ENCODE measurements at regions not wholly inside any gene's neighbourhood (a gene's known extent, or its start where the extent isn't known, plus 50 kb on each side); places are given as distances from the start of the nearest gene placed in this dataset.
"Not testable (repeated sequence)": the region's sequence is repeated elsewhere in the genome, so short reads cannot be mapped to it uniquely, and the experiment has no call there.

DNA sequence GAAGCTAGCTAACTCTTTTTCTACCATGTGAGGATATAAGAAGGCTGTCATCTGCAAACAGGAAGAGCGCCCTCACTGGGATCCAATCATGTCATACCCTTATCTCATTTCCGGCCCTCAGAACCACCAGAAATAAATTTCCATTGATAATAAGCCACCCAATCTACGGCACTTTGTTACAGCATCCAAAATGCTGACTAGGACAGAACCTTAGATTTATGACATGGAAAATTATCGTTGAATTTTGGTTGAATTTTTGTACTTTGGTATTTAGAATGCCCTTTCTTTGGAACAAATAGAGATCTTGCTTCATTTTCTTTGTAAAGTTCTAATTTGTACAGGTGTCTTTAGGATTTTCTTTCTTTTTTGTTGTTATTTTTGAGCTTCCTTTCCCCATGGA, 53.3 kb upstream of the CYLC2 start:
- no peaks in the 10 kb centered on the region for H3K36me3 Mint-ChIP-seq (ENCODE audit: insufficient read depth)
- DNase-seq = no peak
- H3K27me3 Mint-ChIP-seq (ENCODE audit: low read depth) = no peaks in the 10 kb centered on the region
- no peak for ATAC-seq
- no peaks in the 10 kb centered on the region for H3K4me1 Mint-ChIP-seq (ENCODE audit: low read depth)
- H3K4me3 Mint-ChIP-seq = no peak overlapping the region
- H3K9me3 Mint-ChIP-seq = peaks cover 12% of the 10 kb centered on the region

DNA sequence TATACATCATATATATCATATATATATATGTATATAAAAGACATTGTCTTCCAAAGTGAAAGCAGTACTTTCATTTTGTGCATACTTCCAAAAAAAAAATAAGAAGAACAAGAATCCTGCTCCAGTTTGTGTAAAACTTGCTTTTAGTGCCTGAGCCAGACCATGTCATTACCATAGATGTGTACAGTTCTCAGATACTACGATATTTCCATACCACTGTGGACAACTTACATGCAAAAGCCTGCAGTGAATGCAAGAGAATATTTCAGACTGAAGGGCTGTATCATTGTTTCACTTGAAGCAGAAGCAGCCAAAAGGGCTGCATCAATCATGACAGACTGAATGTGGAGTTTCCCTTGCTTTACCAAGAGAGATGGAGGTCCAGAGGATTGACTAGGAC, 72.6 kb upstream of the CYLC2 start:
- Mint-ChIP-seq H3K4me1 (ENCODE audit: low read depth) (no peaks in the 10 kb centered on the region), H3K9me3 (no peaks in the 10 kb centered on the region), H3K36me3 (ENCODE audit: insufficient read depth) (no peaks in the 10 kb centered on the region), H3K27me3 (ENCODE audit: low read depth) (no peaks in the 10 kb centered on the region), H3K4me3 (no peak overlapping the region)
- DNase-seq = no peak
- no peak for ATAC-seq

DNA sequence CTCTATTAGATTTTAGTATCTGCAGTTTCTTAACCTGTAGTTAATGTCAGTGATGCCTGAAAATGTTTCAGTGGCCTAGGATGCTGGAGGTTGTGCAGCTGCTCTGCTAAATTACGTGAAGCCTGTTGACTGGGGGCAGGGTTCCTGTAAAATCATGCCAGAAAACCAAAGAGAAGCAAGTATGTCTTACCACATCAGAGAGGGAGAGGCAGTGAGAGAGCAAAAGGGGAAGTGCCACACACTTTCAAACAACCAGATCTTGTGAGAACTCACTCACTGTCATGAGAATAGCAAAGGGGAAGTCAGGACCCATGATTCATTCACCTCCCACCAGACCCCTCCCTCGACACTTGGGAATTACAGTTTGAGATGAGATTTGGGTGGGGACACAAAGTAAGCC, 83.9 kb upstream of the CYLC2 start:
- H3K27me3 Mint-ChIP-seq (ENCODE audit: low read depth) = no peaks in the 10 kb centered on the region
- H3K4me3 Mint-ChIP-seq = no peak overlapping the region
- H3K36me3 Mint-ChIP-seq (ENCODE audit: insufficient read depth) = no peaks in the 10 kb centered on the region
- H3K4me1 Mint-ChIP-seq (ENCODE audit: low read depth) = no peaks in the 10 kb centered on the region
- ATAC-seq (no peak), DNase-seq (no peak)
- peaks cover 9% of the 10 kb centered on the region for H3K9me3 Mint-ChIP-seq

DNA sequence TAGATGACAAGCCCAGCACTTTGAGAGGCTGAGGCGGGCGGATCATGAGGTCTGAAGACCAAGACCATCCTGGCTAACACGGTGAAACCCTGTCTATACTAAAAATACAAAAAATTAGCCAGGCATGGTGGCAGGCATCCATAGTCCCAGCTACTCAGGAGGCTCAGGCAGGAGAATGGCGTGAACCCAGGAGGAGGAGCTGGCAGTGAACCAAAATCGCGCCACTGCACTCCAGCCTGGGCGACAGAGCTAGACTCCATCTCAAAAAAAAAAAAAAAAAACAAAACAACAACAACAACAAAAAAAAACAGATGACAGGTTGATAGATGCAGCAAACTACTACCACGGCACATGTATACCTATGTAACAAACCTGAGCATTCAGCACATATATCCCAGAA, 89.3 kb upstream of the CYLC2 start:
- not testable (repeated sequence) for DNase-seq; H3K27me3 Mint-ChIP-seq (ENCODE audit: low read depth); ATAC-seq; H3K4me1 Mint-ChIP-seq (ENCODE audit: low read depth); H3K4me3 Mint-ChIP-seq; H3K36me3 Mint-ChIP-seq (ENCODE audit: insufficient read depth)
- H3K9me3 Mint-ChIP-seq = peaks cover 20% of the 10 kb centered on the region

DNA sequence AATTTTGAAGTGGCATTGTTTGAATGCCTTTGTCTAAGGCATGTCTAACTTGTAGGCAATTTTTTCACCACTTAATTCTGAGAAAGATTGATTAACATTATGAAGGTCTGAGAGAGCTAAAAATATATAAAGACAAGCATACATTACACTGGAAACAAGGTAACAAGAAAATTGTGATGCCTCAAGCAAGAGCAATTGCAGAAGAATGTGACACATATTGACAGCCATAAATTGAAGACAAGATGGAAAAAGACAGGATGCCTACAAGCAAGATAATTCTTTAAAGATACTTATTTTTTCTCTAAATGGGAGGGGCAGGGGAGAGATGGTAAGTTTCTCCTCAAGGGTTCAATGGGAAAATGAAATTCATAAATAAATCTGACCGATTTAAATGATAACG, 103.1 kb upstream of the CYLC2 start:
- Mint-ChIP-seq H3K9me3 (peaks cover 4% of the 10 kb centered on the region), H3K4me1 (ENCODE audit: low read depth) (no peaks in the 10 kb centered on the region), H3K27me3 (ENCODE audit: low read depth) (no peaks in the 10 kb centered on the region), H3K4me3 (no peak overlapping the region), H3K36me3 (ENCODE audit: insufficient read depth) (no peaks in the 10 kb centered on the region)
- ATAC-seq = no peak
- no peak for DNase-seq

DNA sequence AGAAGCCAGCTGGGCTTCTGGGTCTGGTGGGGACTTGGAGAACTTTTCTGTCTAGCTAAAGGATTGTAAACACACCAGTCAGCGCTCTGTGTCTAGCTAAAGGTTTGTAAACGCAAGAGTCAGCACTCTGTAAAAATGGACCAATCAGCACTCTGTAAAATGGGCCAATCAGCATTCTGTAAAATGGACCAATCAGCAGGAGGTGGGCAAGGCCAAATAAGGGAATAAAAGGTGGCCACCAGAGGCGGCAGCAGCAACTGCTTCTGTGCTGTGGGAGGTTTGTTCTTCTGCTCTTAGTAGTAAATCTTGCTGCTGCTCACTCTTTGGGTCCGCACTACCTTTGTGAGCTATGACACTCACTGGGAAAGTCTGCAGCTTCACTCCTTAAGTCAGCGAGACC, 106.4 kb upstream of the CYLC2 start:
- H3K9me3 Mint-ChIP-seq; DNase-seq; ATAC-seq; H3K4me3 Mint-ChIP-seq; H3K4me1 Mint-ChIP-seq (ENCODE audit: low read depth); H3K27me3 Mint-ChIP-seq (ENCODE audit: low read depth); H3K36me3 Mint-ChIP-seq (ENCODE audit: insufficient read depth): not testable (repeated sequence)

DNA sequence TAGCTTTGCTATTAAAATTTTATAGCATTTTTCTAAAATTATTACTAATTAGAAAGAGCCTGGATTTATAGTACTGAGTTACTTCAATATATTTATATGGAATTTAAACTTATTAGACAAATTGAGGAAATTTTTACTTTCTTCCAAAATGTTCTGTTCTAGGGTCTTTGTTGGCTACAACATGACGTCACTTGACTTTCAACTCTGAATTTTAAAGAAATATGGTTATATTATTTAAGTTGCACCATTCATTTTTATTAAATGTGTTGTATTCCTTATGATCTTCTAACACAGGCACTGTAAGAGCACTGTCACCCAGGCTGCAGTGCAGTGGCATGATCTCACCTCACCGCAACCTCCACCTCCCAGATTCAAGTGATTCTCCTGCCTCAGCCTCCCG, 119.4 kb upstream of the CYLC2 start:
- DNase-seq (no peak), ATAC-seq (no peak)
- H3K4me3 Mint-ChIP-seq = no peak overlapping the region
- H3K4me1 Mint-ChIP-seq (ENCODE audit: low read depth) = no peaks in the 10 kb centered on the region
- no peaks in the 10 kb centered on the region for H3K27me3 Mint-ChIP-seq (ENCODE audit: low read depth)
- H3K36me3 Mint-ChIP-seq (ENCODE audit: insufficient read depth) = no peaks in the 10 kb centered on the region
- H3K9me3 Mint-ChIP-seq = peaks cover 11% of the 10 kb centered on the region

DNA sequence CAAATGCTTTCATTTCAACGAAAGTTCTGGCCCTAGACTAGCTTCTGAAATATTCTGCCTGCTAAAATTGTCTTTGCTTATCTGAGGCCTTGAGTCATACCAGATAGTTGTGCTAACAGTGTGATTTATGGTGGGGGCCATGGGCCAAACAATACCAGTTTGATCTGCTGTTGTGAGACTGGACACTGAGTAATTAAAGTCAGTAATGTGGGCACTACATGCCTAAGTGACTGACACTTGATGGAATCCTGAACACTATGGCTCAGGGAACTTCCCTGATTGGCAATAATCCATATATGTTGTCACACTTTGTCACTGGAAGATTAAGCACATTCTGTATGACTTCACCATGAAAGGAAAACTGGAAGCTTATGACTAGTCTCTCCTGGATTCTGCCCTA, 127.6 kb upstream of the CYLC2 start:
- H3K27me3 Mint-ChIP-seq (ENCODE audit: low read depth) = no peaks in the 10 kb centered on the region
- no peaks in the 10 kb centered on the region for H3K4me1 Mint-ChIP-seq (ENCODE audit: low read depth)
- ATAC-seq (no peak), DNase-seq (no peak)
- no peak overlapping the region for H3K4me3 Mint-ChIP-seq
- H3K9me3 Mint-ChIP-seq = peaks cover 9% of the 10 kb centered on the region
- H3K36me3 Mint-ChIP-seq (ENCODE audit: insufficient read depth) = no peaks in the 10 kb centered on the region

DNA sequence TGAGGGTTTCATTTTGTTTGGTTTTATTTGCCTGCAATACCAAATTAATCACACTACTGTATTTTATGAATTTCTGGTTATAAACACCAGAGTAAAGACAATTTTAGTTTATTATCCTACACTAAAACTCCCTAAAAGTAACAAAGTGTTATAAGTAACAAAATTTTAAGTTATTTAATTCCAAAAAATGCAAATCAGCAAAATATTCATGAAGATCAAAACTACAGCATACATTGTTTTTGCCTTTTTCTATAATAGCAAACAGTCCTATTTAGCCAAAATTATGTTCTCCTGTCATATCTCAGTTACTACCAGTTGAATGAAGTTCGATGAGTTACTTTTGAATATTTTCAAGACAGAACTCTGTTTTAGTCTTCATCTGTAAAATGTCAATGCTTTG, 132.7 kb upstream of the CYLC2 start:
- DNase-seq (no peak), ATAC-seq (no peak)
- Mint-ChIP-seq H3K4me1 (ENCODE audit: low read depth) (no peaks in the 10 kb centered on the region), H3K9me3 (peaks cover 6% of the 10 kb centered on the region), H3K4me3 (no peak overlapping the region), H3K27me3 (ENCODE audit: low read depth) (no peaks in the 10 kb centered on the region), H3K36me3 (ENCODE audit: insufficient read depth) (no peaks in the 10 kb centered on the region)

DNA sequence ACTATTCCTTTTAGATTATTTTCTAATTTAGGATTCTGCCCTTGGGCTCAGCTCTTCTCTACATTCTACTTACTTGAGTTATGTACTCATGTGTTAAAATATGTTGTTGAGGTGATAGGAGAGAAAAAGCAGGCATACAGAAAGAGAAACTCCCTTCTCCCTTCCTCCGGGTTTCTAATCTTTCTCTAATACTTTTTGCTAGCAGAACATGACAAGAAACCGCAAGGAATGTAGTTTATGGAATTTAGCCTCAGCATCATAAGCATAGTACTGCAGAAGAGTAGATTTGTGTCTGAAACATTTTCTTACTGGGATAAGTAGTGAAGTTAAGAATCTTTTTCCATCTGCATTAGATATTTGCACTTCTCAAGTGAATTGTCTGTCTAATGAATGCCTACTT, 139.5 kb upstream of the CYLC2 start:
- Mint-ChIP-seq H3K4me1 (ENCODE audit: low read depth) (no peaks in the 10 kb centered on the region), H3K9me3 (peaks cover 15% of the 10 kb centered on the region), H3K36me3 (ENCODE audit: insufficient read depth) (no peaks in the 10 kb centered on the region), H3K4me3 (no peak overlapping the region), H3K27me3 (ENCODE audit: low read depth) (no peaks in the 10 kb centered on the region)
- no peak for DNase-seq
- no peak for ATAC-seq

DNA sequence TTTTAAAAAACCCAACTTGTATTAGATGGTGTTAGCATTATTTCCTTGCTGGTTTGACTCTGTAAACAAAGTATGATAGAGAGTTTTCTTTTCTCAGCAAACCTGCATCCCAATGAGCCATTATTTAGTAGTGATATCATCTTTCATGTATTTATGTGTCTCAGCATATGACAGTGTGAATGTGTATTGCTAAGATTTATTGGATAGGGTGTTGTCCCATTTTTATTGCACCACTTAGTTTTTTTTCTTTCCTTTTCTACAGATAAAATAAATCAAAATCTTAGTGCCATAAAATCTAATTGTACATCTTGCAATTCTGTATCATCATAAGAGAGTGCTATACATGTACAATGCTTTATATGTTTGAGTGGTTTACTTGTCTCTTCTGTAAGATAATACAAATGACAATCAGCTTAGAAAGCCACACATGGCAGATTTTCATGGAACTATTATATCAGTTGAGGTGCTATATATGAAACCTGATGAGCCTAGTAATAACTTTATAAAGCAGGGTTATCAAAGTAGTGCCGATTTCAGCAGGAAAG, 149.2 kb upstream of the CYLC2 start:
- H3K27me3 Mint-ChIP-seq (ENCODE audit: low read depth) = no peaks in the 10 kb centered on the region
- DNase-seq (no peak), ATAC-seq (no peak)
- no peaks in the 10 kb centered on the region for H3K4me1 Mint-ChIP-seq (ENCODE audit: low read depth)
- H3K4me3 Mint-ChIP-seq = no peak overlapping the region
- H3K36me3 Mint-ChIP-seq (ENCODE audit: insufficient read depth) = no peaks in the 10 kb centered on the region
- H3K9me3 Mint-ChIP-seq = peaks cover 4% of the 10 kb centered on the region

DNA sequence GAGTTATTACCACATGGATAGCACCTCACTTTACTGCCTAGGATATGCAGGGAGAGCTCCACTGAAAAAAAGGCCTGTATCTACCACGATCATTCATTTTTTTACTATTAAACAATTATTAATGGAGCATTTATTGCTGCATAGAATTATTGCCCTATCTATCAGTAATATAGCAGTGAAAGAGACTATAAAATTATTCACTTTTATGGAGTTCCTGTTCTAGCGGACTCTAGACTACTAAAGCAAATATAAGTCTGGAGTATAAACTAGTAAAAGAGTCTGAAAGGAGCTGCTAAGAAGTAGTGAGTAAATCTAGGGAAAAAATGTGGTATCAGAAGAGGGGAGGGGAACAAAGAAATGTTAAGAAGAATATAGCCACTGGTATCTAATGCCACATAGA, 150.4 kb upstream of the CYLC2 start:
- Mint-ChIP-seq H3K27me3 (ENCODE audit: low read depth) (no peaks in the 10 kb centered on the region), H3K4me1 (ENCODE audit: low read depth) (no peaks in the 10 kb centered on the region), H3K36me3 (ENCODE audit: insufficient read depth) (no peaks in the 10 kb centered on the region), H3K9me3 (no peaks in the 10 kb centered on the region), H3K4me3 (no peak overlapping the region)
- ATAC-seq (no peak), DNase-seq (no peak)

DNA sequence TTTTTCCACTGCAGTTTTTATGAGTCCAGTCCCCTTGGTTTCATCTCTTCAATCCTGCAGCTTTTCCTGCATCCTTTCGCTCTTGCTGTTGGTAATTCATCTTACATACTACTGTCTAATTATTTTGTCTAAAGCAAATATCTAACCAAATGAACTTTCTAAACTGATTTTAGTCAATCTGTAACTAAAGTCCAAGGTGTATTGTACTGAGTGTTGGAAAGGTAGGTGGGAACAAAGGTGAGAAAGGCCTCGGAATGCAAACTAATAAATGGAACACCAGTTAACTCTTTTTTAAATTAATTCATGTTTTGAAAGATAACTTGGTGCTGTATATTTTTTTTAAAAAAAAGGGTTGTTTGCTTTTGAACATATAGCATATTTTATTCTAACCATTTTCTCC, 152.7 kb upstream of the CYLC2 start:
- Mint-ChIP-seq H3K4me3 (no peak overlapping the region), H3K36me3 (ENCODE audit: insufficient read depth) (no peaks in the 10 kb centered on the region), H3K9me3 (no peaks in the 10 kb centered on the region), H3K27me3 (ENCODE audit: low read depth) (no peaks in the 10 kb centered on the region), H3K4me1 (ENCODE audit: low read depth) (no peaks in the 10 kb centered on the region)
- no peak for ATAC-seq
- DNase-seq = no peak

DNA sequence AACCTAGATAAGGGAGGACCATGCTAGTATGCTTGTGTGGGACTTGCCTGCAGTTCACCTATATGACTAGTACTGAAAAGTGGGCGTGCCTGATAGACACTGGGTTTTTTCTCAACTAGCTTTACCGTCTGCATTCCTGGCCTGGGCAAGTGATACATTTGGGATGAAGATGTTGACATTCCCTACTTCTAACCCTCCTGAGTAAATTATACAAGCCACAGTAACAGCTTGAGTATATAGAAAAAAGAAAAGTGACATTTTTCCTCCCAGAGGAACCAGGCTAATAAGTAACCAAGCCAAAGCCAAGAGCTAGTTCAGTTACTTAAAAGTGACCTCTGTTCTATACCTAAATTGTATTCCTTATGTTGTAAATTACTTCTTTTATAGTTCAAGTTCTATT, 153.8 kb upstream of the CYLC2 start:
- Mint-ChIP-seq H3K4me1 (ENCODE audit: low read depth) (no peaks in the 10 kb centered on the region), H3K36me3 (ENCODE audit: insufficient read depth) (no peaks in the 10 kb centered on the region), H3K4me3 (no peak overlapping the region), H3K9me3 (no peaks in the 10 kb centered on the region), H3K27me3 (ENCODE audit: low read depth) (no peaks in the 10 kb centered on the region)
- ATAC-seq (no peak), DNase-seq (no peak)

DNA sequence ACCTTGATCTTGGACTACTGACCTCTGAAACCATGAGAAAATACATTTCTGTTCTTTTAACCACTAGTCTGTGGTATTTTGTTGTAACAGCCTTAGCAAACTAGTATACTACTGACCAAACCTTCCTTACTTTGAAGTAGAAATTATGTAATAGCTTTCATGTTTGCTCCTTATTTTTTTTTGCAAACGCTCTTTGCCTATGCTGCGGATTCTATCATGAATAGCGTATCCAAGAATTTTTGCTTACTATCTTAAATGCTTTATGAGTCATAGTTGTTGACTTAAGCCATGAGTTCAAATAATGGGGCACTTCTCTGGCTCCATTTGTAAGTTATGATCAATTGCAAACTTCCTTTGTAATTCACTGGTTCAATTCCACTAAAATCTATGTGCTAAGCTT, 154.8 kb upstream of the CYLC2 start:
- Mint-ChIP-seq H3K9me3 (no peaks in the 10 kb centered on the region), H3K27me3 (ENCODE audit: low read depth) (no peaks in the 10 kb centered on the region), H3K36me3 (ENCODE audit: insufficient read depth) (no peaks in the 10 kb centered on the region), H3K4me3 (no peak overlapping the region), H3K4me1 (ENCODE audit: low read depth) (no peaks in the 10 kb centered on the region)
- DNase-seq (no peak), ATAC-seq (no peak)

DNA sequence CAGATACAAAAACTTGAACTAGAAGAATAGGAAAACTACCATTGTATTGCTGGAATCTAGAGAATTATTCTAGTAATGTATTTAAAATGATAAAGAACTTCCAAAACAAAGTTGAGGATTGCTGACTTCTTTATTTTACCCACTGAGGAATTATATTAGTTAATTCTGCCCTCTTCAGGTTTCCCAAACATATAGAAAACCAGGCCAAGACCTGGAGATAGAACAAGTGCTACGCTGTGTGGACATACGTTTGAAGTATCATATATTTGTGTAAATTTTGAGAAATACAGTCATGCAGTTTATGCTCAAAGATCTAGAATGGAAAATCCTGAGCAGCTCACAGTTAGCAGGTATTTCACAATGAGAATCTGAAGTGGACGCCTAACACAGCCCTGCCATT, 162.3 kb upstream of the CYLC2 start:
- DNase-seq (no peak), ATAC-seq (no peak)
- no peaks in the 10 kb centered on the region for H3K27me3 Mint-ChIP-seq (ENCODE audit: low read depth)
- H3K36me3 Mint-ChIP-seq (ENCODE audit: insufficient read depth) = no peaks in the 10 kb centered on the region
- H3K4me1 Mint-ChIP-seq (ENCODE audit: low read depth) = no peaks in the 10 kb centered on the region
- no peak overlapping the region for H3K4me3 Mint-ChIP-seq
- no peaks in the 10 kb centered on the region for H3K9me3 Mint-ChIP-seq
